PC-3 (cell line): ENCODE measurements at regions not wholly inside any gene's neighbourhood (a gene's known extent, or its start where the extent isn't known, plus 50 kb on each side); places are given as distances from the start of the nearest gene placed in this dataset.

Experiments
- EZH2 ChIP-seq: fragments of 300-600 bp; sonication (generic); IDR thresholded peaks from one replicate; pipeline ENCODE4 v1.6.1; 2017; ENCODE audit warnings: antibody characterized with exemption, mild to moderate bottlenecking, low read length; ENCODE audit not compliant: unreplicated experiment
- EZH2phosphoT487 ChIP-seq: fragments of 300-600 bp; sonication (generic); IDR thresholded peaks from 2 replicates; pipeline ENCODE4 v1.6.1; 2018; ENCODE audit warnings: mild to moderate bottlenecking, antibody characterized with exemption, low read length, borderline replicate concordance
- TF ChIP-seq, protein P1 (sequence below): fragments of 300-600 bp; sonication (generic); conservative IDR thresholded peaks from 2 replicates; pipeline ENCODE4 v1.5.1; 2017; ENCODE audit warnings: antibody characterized with exemption, low read depth, mild to moderate bottlenecking, low read length

DNA sequence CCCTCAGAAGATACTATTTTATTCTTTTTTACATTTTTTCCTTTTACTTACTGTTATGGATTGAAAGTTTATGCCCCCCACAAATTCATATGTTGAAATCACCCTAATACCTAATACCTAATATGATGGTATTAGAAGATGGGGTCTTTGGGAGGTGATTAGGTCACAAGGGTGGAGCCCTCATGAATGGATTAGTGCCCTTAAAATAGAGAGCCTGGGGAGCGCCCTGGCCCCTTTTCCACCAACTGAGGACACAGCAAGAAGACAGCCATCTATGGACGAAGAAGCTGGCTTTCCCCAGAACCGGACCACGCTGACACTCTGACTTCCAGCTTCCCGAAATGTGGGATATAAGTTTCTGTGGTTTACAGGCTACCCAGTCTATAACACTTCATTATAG, 58.6 kb upstream of the FAT1 start:
- TF ChIP-seq, protein P1, sequence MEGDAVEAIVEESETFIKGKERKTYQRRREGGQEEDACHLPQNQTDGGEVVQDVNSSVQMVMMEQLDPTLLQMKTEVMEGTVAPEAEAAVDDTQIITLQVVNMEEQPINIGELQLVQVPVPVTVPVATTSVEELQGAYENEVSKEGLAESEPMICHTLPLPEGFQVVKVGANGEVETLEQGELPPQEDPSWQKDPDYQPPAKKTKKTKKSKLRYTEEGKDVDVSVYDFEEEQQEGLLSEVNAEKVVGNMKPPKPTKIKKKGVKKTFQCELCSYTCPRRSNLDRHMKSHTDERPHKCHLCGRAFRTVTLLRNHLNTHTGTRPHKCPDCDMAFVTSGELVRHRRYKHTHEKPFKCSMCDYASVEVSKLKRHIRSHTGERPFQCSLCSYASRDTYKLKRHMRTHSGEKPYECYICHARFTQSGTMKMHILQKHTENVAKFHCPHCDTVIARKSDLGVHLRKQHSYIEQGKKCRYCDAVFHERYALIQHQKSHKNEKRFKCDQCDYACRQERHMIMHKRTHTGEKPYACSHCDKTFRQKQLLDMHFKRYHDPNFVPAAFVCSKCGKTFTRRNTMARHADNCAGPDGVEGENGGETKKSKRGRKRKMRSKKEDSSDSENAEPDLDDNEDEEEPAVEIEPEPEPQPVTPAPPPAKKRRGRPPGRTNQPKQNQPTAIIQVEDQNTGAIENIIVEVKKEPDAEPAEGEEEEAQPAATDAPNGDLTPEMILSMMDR, result no peak
- no peak for TF ChIP-seq EZH2
- no peak for TF ChIP-seq EZH2phosphoT487
